CD4-positive, alpha-beta T cell treated with Interleukin-1 beta for 1 hour (primary cell): ENCODE measurements at regions not wholly inside any gene's neighbourhood (a gene's known extent, or its start where the extent isn't known, plus 50 kb on each side); places are given as distances from the start of the nearest gene placed in this dataset.

Experiments used
- DNase-seq, 2 donors: peaks; one replicate each; pipeline ENCODE4 v3.0.0-alpha.2; 2020 to 2022

- DNase-seq: no peak
These were observed 130.0 kb upstream of the NTM start for GRCh38 chr11:131240421-131240820.

- no peak for DNase-seq
These were observed 127.9 kb upstream of the NTM start for GRCh38 chr11:131242476-131243000.

- no peak for DNase-seq
These were observed 124.3 kb upstream of the NTM start for GRCh38 chr11:131246156-131246555.

- no peak for DNase-seq
These were observed 123.8 kb upstream of the NTM start for GRCh38 chr11:131246663-131247062.

- no peak for DNase-seq
These were observed 121.8 kb upstream of the NTM start for GRCh38 chr11:131248588-131248987.

GRCh38 chr11:131253142-131253655, 117.2 kb upstream of the NTM start:
- DNase-seq: no peak

GRCh38 chr11:131253656-131254151, 116.7 kb upstream of the NTM start:
- DNase-seq: no peak

GRCh38 chr11:131254254-131254653, 116.2 kb upstream of the NTM start:
- no peak for DNase-seq

- no peak for DNase-seq
These were observed 96.2 kb upstream of the NTM start for GRCh38 chr11:131274233-131274632.

- DNase-seq: no peak
These were observed 94.8 kb upstream of the NTM start for GRCh38 chr11:131275580-131275979.

- DNase-seq: no peak
These were observed 91.9 kb upstream of the NTM start for GRCh38 chr11:131278472-131278871.

- DNase-seq: no peak
These were observed 90.6 kb upstream of the NTM start for GRCh38 chr11:131279654-131280384.

GRCh38 chr11:131281316-131281715, 89.1 kb upstream of the NTM start:
- DNase-seq: no peak

- no peak for DNase-seq
These were observed 86.4 kb upstream of the NTM start for GRCh38 chr11:131284041-131284440.

- DNase-seq: no peak
These were observed 81.8 kb upstream of the NTM start for GRCh38 chr11:131288521-131289091.

GRCh38 chr11:131290185-131290584, 80.2 kb upstream of the NTM start:
- DNase-seq: no peak

GRCh38 chr11:131295986-131296385, 74.4 kb upstream of the NTM start:
- no peak for DNase-seq

- DNase-seq: no peak
These were observed 73.0 kb upstream of the NTM start for GRCh38 chr11:131297441-131297840.

GRCh38 chr11:131299598-131300438, 70.6 kb upstream of the NTM start:
- no peak for DNase-seq

- no peak for DNase-seq
These were observed 70.0 kb upstream of the NTM start for GRCh38 chr11:131300439-131300717.

- DNase-seq: no peak
These were observed 69.1 kb upstream of the NTM start for GRCh38 chr11:131301306-131301705.

GRCh38 chr11:131302836-131303235, 67.6 kb upstream of the NTM start:
- DNase-seq: no peak

- DNase-seq: no peak
These were observed 66.8 kb upstream of the NTM start for GRCh38 chr11:131303611-131304119.
